ENCODE measurements at regions not wholly inside any gene's neighbourhood (a gene's known extent, or its start where the extent isn't known, plus 50 kb on each side); places are given as distances from the start of the nearest gene placed in this dataset.

- TF ChIP-seq CTCF (IDR thresholded peaks at IDR 0.05 in 8 of 11, conservative IDR thresholded peaks at IDR 0.05 in 3 of 11) = no peak
- TF ChIP-seq POLR2A (IDR thresholded peaks at IDR 0.05) = no peak
Observed at GRCh38 chrX:10939424-10939823, 171.7 kb upstream of the HCCS start.

Measured in spleen (tissue), 7 donors.